Smooth muscle cell (in vitro differentiated cells): ENCODE measurements at regions not wholly inside any gene's neighbourhood (a gene's known extent, or its start where the extent isn't known, plus 50 kb on each side); places are given as distances from the start of the nearest gene placed in this dataset.

Experiments
- DNase-seq: peaks from one replicate; lab custom pipeline; 2025; ENCODE audit not compliant: unreplicated experiment; lab: John Stamatoyannopoulos, UW
- H2AFZ ChIP-seq: fragments of 200-600 bp; sonication (generic); 2 replicates; pipeline ENCODE4 v1.6.0; 2016; ENCODE audit warnings: antibody characterized with exemption, low read depth, mild to moderate bottlenecking
- H3F3A ChIP-seq: fragments of 200-600 bp; sonication (generic); 2 replicates; pipeline ENCODE4 v1.6.0; 2017; ENCODE audit warnings: antibody characterized with exemption, low read depth
- H3K27ac ChIP-seq: fragments of 200-600 bp; sonication (generic); 2 replicates; pipeline ENCODE4 v1.5.1; 2016; ENCODE audit warnings: low read depth, mild to moderate bottlenecking
- H3K27me3 ChIP-seq: fragments of 200-600 bp; sonication (generic); 2 replicates; pipeline ENCODE4 v1.6.1; 2016; ENCODE audit warnings: low read depth, mild to moderate bottlenecking
- H3K36me3 ChIP-seq: fragments of 200-600 bp; sonication (generic); 2 replicates; pipeline ENCODE4 v1.5.1; 2016; ENCODE audit warnings: low read depth
- H3K4me1 ChIP-seq: fragments of 200-600 bp; sonication (generic); 2 replicates; pipeline ENCODE4 v1.5.1; 2016; ENCODE audit warnings: low read depth
- H3K4me2 ChIP-seq: fragments of 200-600 bp; sonication (generic); 2 replicates; pipeline ENCODE4 v1.6.0; 2016; ENCODE audit warnings: mild to moderate bottlenecking
- H3K4me3 ChIP-seq: fragments of 200-600 bp; sonication (generic); 2 replicates; pipeline ENCODE4 v1.5.1; 2016; ENCODE audit warnings: mild to moderate bottlenecking
- H3K79me2 ChIP-seq: fragments of 200-600 bp; sonication (generic); 2 replicates; pipeline ENCODE4 v1.6.0; 2016; ENCODE audit warnings: low read depth, mild to moderate bottlenecking
- H3K9ac ChIP-seq: fragments of 200-600 bp; sonication (generic); 2 replicates; pipeline ENCODE4 v1.6.0; 2016; ENCODE audit warnings: low read depth
- H3K9me3 ChIP-seq: fragments of 200-600 bp; sonication (generic); replicated peaks from 2 replicates; pipeline ENCODE4 v1.5.1; 2016; ENCODE audit warnings: low read depth
- H4K20me1 ChIP-seq: fragments of 200-600 bp; sonication (generic); 2 replicates; pipeline ENCODE4 v1.6.0; 2016; ENCODE audit warnings: low read depth
- CTCF ChIP-seq: fragments of 200-600 bp; sonication (generic); IDR thresholded peaks from 2 replicates; pipeline ENCODE4 v1.5.1; 2017; ENCODE audit warnings: borderline replicate concordance, mild to moderate bottlenecking, antibody characterized with exemption; ENCODE audit not compliant: insufficient read depth, poor library complexity, severe bottlenecking
- WGBS: methylation state at CpG from one replicate; pipeline ENCODE4 v1.1.7; 2016; ENCODE audit warnings: low lambda C conversion rate; 5-methylcytosine and 5-hydroxymethylcytosine counted together

GRCh38 chr11:114972105-114972504 is 293.8 kb downstream of the NXPE2 start:
- Histone ChIP-seq H3K4me2 (no peak overlapping the region), H3K4me3 (no peak overlapping the region), H3K9me3 (no peaks in the 10 kb centered on the region), H2AFZ (no peak overlapping the region), H3F3A (no peaks in the 10 kb centered on the region), H3K27me3 (peaks cover 34% of the 10 kb centered on the region), H4K20me1 (no peaks in the 10 kb centered on the region), H3K9ac (no peak overlapping the region), H3K27ac (no peak overlapping the region), H3K36me3 (no peaks in the 10 kb centered on the region), H3K4me1 (no peaks in the 10 kb centered on the region), H3K79me2 (no peaks in the 10 kb centered on the region)
- no peak for DNase-seq
- 33% methylated on average over 2 of the region's 2 CpGs for WGBS
- TF ChIP-seq CTCF = no peak

- Histone ChIP-seq H3K9me3 (no peaks in the 10 kb centered on the region), H4K20me1 (no peaks in the 10 kb centered on the region), H3K9ac (no peak overlapping the region), H3K27ac (no peak overlapping the region), H3K4me1 (no peaks in the 10 kb centered on the region), H3F3A (no peaks in the 10 kb centered on the region), H3K79me2 (no peaks in the 10 kb centered on the region), H3K4me3 (no peak overlapping the region), H3K4me2 (no peak overlapping the region), H3K27me3 (peaks cover 43% of the 10 kb centered on the region), H2AFZ (no peak overlapping the region), H3K36me3 (no peaks in the 10 kb centered on the region)
- no peak for TF ChIP-seq CTCF
- no peak for DNase-seq
- 76% methylated on average over 4 of the region's 4 CpGs for WGBS
Observed at GRCh38 chr11:114977651-114978050, 299.3 kb downstream of the NXPE2 start.

GRCh38 chr11:114982141-114982540 is 303.8 kb downstream of the NXPE2 start:
- no peak for TF ChIP-seq CTCF
- H4K20me1 ChIP-seq = no peaks in the 10 kb centered on the region
- no peak overlapping the region for H3K27ac ChIP-seq
- H3K79me2 ChIP-seq = no peaks in the 10 kb centered on the region
- no peak overlapping the region for H2AFZ ChIP-seq
- DNase-seq = no peak
- no peaks in the 10 kb centered on the region for H3K9me3 ChIP-seq
- no peaks in the 10 kb centered on the region for H3K36me3 ChIP-seq
- H3F3A ChIP-seq = no peaks in the 10 kb centered on the region
- 77% methylated on average over 1 of the region's 1 CpG for WGBS
- peaks cover 28% of the 10 kb centered on the region for H3K27me3 ChIP-seq
- H3K4me1 ChIP-seq = no peaks in the 10 kb centered on the region
- H3K4me2 ChIP-seq = no peak overlapping the region
- no peak overlapping the region for H3K4me3 ChIP-seq
- no peak overlapping the region for H3K9ac ChIP-seq

GRCh38 chr11:114984611-114985163 is 306.4 kb downstream of the NXPE2 start:
- Histone ChIP-seq H3K9ac (no peak overlapping the region), H2AFZ (no peak overlapping the region), H3K4me2 (no peak overlapping the region), H3K79me2 (no peaks in the 10 kb centered on the region), H3K4me3 (no peak overlapping the region), H4K20me1 (no peaks in the 10 kb centered on the region), H3K27me3 (peaks cover 22% of the 10 kb centered on the region), H3K27ac (no peak overlapping the region), H3K4me1 (no peaks in the 10 kb centered on the region), H3K9me3 (no peaks in the 10 kb centered on the region), H3F3A (no peaks in the 10 kb centered on the region), H3K36me3 (no peaks in the 10 kb centered on the region)
- WGBS = 61% methylated on average over 9 of the region's 9 CpGs
- DNase-seq = no peak
- TF ChIP-seq CTCF = no peak
